Sigmoid colon (tissue), 6 donors: ENCODE measurements at regions not wholly inside any gene's neighbourhood (a gene's known extent, or its start where the extent isn't known, plus 50 kb on each side); places are given as distances from the start of the nearest gene placed in this dataset.

Experiments used
- DNase-seq: peaks from one replicate; pipeline ENCODE4 v3.0.0-alpha.2; 2019
- H3K27ac ChIP-seq, 4 donors: fragments of 200-600 bp; sonication (generic); one replicate each; pipeline ENCODE4 v1.5.1; 2016 to 2019; ENCODE audit warnings: mild to moderate bottlenecking in 1 of 4
- H3K27me3 ChIP-seq, 3 donors: fragments of 200-600 bp; sonication (generic); one replicate each; pipeline ENCODE4 v1.5.1; 2019; ENCODE audit warnings: mild to moderate bottlenecking in 1 of 3
- H3K36me3 ChIP-seq, 4 donors: fragments of 200-600 bp; sonication (generic); one replicate each; pipeline ENCODE4 v1.5.1; 2016 to 2019
- H3K4me1 ChIP-seq, 4 donors: fragments of 200-600 bp; sonication (generic); one replicate each; pipeline ENCODE4 v1.5.1; 2017 to 2019
- H3K4me3 ChIP-seq, 4 donors: fragments of 200-600 bp; sonication (generic); one replicate each; pipeline ENCODE4 v1.5.1; 2017 to 2019; ENCODE audit warnings: mild to moderate bottlenecking in 2 of 4, moderate library complexity in 1 of 4
- H3K9me3 ChIP-seq, 4 donors: fragments of 200-600 bp in 3 of 4; sonication (generic) in 3 of 4; one replicate each; pipeline versions ENCODE4 v1.5.1 to v1.6.1; 2013 to 2019
- EP300 ChIP-seq, 4 donors: sonication (generic); formaldehyde crosslinking; IDR thresholded peaks; one replicate each; pipeline ENCODE4 v1.6.1; 2017; ENCODE audit warnings: antibody characterized with exemption in 4 of 4
- POLR2A ChIP-seq, 2 donors: fragments of 450-650 bp; IDR thresholded peaks; one replicate each; pipeline ENCODE4 v1.6.1; 2016; ENCODE audit warnings: antibody characterized with exemption in 2 of 2, mild to moderate bottlenecking in 2 of 2, moderate library complexity in 2 of 2
- POLR2AphosphoS5 ChIP-seq, 4 donors: sonication (generic); formaldehyde crosslinking; IDR thresholded peaks; one replicate each; pipeline ENCODE4 v1.6.1; 2017; ENCODE audit warnings: antibody characterized with exemption in 4 of 4
- WGBS, 2 donors: extraction: QIAGEN DNeasy Blood & Tissue Kit; methylation state at CpG; one replicate each; pipeline ENCODE4 v1.1.7; 2013; 5-methylcytosine and 5-hydroxymethylcytosine counted together
- intact Hi-C: fragments of 100-400 bp; cut with DNase I; formaldehyde crosslinking; loops from one replicate; pipeline ENCODE4 v1.15.1; 2023
- TF ChIP-seq, protein P1 (sequence below), 4 experiments: fragments of 450-650 bp in 3 of 4; fragments of 200-600 bp in 1 of 4; IDR thresholded peaks; one replicate each; pipeline ENCODE4 v1.5.1; 2016 to 2019; ENCODE audit warnings: antibody characterized with exemption in 4 of 4, mild to moderate bottlenecking in 3 of 4, moderate library complexity in 2 of 4
- donor health status: healthy with polysubstance abuse.
- donor health status: healthy.

DNA sequence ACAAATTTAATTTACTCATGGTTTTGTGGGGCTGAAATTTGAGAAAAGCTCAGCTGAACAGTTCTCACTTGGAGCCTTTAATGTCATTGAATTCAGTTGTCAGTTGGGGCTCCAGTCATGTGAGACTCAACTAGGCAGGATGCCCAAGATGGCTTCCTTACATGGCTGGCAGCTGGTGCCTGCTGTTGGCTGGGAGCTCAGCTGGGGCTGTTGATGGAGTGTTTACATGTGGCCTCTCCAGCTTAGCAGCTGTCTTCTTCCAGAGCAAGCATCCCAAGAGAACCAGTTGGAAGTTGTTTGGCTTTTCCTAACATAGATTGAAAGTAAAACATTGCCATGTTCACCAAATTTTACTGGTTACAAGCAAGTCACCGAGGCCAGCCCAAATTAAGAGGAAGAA lies 81.8 kb upstream of the KCNA3 start:
- Histone ChIP-seq H3K4me1 (no peaks in the 10 kb centered on the region), H3K9me3 (no peaks in the 10 kb centered on the region), H3K4me3 (no peak overlapping the region), H3K36me3 (no peaks in the 10 kb centered on the region), H3K27me3 (peaks cover 0 to 27% (median 0%) of the 10 kb centered on the region in 3 donors), H3K27ac (no peak overlapping the region)
- TF ChIP-seq POLR2AphosphoS5 (IDR thresholded peaks at IDR 0.05) (no peak), EP300 (IDR thresholded peaks at IDR 0.05) (no peak), POLR2A (IDR thresholded peaks at IDR 0.05) (no peak)
- TF ChIP-seq, protein P1, sequence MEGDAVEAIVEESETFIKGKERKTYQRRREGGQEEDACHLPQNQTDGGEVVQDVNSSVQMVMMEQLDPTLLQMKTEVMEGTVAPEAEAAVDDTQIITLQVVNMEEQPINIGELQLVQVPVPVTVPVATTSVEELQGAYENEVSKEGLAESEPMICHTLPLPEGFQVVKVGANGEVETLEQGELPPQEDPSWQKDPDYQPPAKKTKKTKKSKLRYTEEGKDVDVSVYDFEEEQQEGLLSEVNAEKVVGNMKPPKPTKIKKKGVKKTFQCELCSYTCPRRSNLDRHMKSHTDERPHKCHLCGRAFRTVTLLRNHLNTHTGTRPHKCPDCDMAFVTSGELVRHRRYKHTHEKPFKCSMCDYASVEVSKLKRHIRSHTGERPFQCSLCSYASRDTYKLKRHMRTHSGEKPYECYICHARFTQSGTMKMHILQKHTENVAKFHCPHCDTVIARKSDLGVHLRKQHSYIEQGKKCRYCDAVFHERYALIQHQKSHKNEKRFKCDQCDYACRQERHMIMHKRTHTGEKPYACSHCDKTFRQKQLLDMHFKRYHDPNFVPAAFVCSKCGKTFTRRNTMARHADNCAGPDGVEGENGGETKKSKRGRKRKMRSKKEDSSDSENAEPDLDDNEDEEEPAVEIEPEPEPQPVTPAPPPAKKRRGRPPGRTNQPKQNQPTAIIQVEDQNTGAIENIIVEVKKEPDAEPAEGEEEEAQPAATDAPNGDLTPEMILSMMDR (IDR thresholded peaks at IDR 0.05), result no peak
- no peak for DNase-seq
- WGBS, 2 donors, result 83 to 88% methylated on average over 1 of the region's 1 CpG
- intact Hi-C loops, result no loop called here

DNA sequence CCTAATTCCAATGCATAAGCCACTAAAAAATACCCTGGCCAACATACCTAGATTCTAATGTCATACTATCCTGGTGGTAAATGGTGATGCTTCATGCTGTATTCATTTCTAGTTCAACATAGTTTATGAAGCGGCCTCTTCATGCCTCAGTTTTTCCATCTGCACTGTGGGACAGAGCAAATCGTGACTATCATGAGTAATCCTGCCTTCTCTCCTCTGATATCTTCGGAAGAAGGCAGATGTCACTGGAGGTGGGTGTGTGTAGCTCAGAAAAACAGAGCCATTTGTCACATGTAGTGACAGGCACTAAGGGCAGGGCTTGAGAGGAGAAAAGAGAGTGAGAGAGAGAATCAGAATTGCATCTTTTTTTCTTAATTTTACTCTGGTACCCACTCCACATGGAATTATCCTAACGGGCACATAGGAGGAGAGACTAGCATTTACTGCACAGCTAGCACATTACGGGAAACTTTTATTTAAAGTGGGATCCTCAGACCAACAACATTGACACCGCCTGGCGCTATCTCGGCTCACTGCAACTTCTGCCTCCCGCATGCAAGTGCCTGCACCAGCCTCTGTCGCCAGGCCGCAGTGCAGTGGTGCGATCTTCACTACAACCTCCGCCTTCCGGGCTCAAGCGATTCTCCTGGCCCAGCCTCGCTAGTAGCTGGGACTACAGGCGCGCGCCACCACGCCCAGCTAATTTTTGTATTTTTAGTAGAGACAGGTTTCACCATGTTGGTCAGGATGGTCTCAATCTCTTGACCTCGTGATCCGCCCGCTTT lies 78.4 kb upstream of the KCNA3 start:
- intact Hi-C loops, result no loop called here
- Histone ChIP-seq H3K4me3 (no peak overlapping the region), H3K36me3 (no peaks in the 10 kb centered on the region), H3K27me3 (no peaks in the 10 kb centered on the region), H3K9me3 (no peaks in the 10 kb centered on the region), H3K27ac (no peak overlapping the region), H3K4me1 (no peaks in the 10 kb centered on the region)
- no peak for DNase-seq
- TF ChIP-seq POLR2AphosphoS5 (IDR thresholded peaks at IDR 0.05) (no peak), POLR2A (IDR thresholded peaks at IDR 0.05) (no peak), EP300 (IDR thresholded peaks at IDR 0.05) (no peak)
- TF ChIP-seq, protein P1 (IDR thresholded peaks at IDR 0.05), result no peak
- WGBS, 2 donors, result 89 to 91% methylated on average over 23 of the region's 23 CpGs

DNA sequence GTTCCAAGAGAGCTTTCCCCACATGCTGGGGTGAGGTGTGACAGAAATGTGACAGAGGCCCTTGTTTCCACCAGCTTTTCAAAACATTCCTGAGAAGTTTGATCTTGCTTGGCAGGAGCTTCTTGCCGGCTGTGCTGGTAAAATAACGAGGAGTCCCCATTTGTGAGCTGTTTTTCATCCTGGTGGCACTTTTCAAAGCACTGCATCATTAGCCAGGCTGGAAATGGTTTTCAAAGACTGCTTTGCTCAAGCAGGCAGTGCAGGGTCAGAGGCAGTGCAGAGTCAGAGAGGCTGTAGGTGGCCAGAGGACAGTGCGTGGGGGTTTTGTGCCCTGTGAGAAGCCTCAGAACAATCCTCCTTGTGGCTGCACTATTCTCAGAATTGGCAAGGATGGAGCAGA lies 75.8 kb upstream of the KCNA3 start:
- 30 to 37% methylated on average over 3 of the region's 3 CpGs for WGBS, 2 donors
- intact Hi-C loops, result no loop called here
- Histone ChIP-seq H3K4me1 (no peaks in the 10 kb centered on the region), H3K9me3 (no peaks in the 10 kb centered on the region), H3K27me3 (no peaks in the 10 kb centered on the region), H3K36me3 (no peaks in the 10 kb centered on the region), H3K27ac (no peak overlapping the region), H3K4me3 (no peak overlapping the region)
- TF ChIP-seq EP300 (IDR thresholded peaks at IDR 0.05) (no peak), POLR2AphosphoS5 (IDR thresholded peaks at IDR 0.05) (no peak), POLR2A (IDR thresholded peaks at IDR 0.05) (no peak)
- TF ChIP-seq, protein P1 (IDR thresholded peaks at IDR 0.05), result no peak
- no peak for DNase-seq

DNA sequence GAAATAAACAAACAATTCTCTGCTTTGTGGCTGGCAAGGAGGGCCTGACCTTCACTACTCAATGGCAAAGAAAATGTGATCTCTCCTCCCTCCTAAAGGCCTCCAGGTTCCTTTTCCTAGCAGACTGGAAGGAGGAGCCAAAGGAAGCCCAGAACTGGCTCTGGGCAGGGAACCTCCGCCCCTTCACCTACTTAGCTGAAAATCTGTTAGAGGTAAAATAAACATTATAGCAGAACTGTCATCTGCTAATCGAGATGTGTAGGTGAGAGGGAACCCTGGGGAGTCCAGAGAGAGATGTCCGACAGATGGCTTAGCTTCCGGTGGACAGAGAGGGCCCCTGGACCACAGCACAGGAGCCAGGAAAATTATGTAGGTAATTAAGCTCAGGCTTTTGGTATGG lies 75.2 kb upstream of the KCNA3 start:
- Histone ChIP-seq H3K27me3 (no peaks in the 10 kb centered on the region), H3K4me3 (no peak overlapping the region), H3K36me3 (no peaks in the 10 kb centered on the region), H3K4me1 (no peaks in the 10 kb centered on the region), H3K27ac (no peak overlapping the region), H3K9me3 (no peaks in the 10 kb centered on the region)
- DNase-seq, result no peak
- intact Hi-C loops, result no loop called here
- WGBS, 2 donors, result 53 to 62% methylated on average over 4 of the region's 4 CpGs
- TF ChIP-seq, protein P1 (IDR thresholded peaks at IDR 0.05), result no peak
- TF ChIP-seq EP300 (IDR thresholded peaks at IDR 0.05), result no peak
- TF ChIP-seq POLR2A (IDR thresholded peaks at IDR 0.05), result no peak
- no peak for TF ChIP-seq POLR2AphosphoS5 (IDR thresholded peaks at IDR 0.05)
